Hindlimb muscle (tissue), 1 donor: ENCODE measurements at regions not wholly inside any gene's neighbourhood (a gene's known extent, or its start where the extent isn't known, plus 50 kb on each side); places are given as distances from the start of the nearest gene placed in this dataset.

Experiments
- DNase-seq: peaks from one replicate; pipeline ENCODE4 v3.0.0-alpha.2; 2013

DNA sequence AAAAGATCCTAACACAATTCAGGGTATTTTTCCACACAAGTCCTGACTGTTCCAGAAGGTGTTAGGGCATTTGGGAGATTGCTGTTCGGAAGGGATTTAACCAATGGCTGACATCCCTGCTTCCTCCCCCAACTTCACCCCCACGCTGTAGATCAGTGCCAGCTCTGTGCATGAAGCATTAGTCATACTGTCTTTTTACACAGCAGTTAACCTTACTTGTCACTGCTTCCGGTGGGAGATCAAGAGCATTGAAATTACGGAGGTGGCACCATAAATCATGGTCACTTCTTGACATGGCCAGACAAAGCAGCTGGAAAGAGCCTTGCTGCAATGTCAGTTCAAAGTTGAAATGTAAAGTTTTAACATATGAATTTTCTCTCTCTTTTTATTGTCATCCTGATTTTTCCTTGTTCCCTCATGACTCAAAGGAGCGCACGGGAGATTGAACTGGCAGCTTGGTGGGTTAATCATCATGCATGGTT is 70.2 kb downstream of the HRH4 start:
- no peak for DNase-seq

DNA sequence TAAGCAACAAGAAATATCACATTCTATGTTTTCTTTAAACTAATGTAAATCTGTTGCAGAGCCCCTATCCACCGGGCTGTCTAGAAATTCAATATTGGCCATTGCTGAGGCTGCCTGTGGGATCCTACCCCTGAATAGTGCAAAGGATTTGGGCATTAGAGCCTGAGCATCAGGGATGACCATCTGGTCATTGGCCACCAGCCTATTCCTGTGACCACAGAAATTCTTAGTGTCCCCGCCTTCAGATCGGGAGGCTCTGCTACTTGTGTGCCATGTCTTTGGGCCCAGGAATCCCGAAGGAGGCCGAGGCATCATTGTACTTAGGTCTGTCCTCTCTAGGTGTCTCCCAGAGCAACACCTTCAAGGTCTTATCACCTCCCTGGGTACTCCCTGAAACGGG is 73.8 kb downstream of the HRH4 start:
- DNase-seq, result no peak

DNA sequence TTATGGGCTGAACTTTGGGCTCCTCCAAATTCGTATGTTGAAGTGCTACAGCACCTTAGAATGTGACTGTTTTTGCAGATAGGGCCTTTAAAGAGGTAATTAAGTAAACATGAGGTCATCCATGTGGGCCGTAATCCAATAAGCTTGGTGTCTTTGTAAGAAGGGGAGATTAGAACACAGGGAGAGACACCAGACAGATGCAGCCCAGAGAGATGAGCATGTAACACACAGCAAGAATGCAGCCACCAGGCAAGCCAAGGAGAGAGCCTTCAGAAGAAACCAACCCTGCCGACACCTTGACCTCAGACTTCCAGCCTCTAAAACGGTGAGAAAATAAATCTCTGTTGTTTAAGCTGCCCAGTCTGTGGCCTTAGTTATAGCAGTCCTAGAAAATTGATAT is 74.3 kb downstream of the HRH4 start:
- no peak for DNase-seq

GRCh38 chr18:24535527-24536295 is 75.3 kb downstream of the HRH4 start:
- DNase-seq, result peak; percentile 60

DNA sequence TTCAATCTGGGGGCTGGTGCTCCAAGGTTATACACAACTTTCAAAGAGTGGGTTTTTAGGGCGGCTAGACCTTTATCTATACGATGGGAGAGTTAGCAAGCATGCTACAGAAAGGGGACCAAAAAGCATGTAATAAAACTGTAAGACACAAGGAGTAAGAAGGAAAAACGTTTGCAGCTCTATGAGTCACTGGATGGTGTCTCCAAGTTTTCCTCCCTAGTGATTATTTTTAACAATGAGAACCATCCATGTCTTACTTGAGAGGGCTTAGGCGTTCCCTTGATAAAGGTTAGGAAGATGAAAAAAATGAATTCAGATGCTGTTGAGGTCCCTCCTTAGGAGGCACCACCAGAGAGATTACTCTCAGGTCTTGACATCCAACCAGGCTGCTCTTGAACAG is 75.9 kb downstream of the HRH4 start:
- DNase-seq, result no peak

- no peak for DNase-seq
These were observed 76.4 kb downstream of the HRH4 start for GRCh38 chr18:24536834-24537233.

DNA sequence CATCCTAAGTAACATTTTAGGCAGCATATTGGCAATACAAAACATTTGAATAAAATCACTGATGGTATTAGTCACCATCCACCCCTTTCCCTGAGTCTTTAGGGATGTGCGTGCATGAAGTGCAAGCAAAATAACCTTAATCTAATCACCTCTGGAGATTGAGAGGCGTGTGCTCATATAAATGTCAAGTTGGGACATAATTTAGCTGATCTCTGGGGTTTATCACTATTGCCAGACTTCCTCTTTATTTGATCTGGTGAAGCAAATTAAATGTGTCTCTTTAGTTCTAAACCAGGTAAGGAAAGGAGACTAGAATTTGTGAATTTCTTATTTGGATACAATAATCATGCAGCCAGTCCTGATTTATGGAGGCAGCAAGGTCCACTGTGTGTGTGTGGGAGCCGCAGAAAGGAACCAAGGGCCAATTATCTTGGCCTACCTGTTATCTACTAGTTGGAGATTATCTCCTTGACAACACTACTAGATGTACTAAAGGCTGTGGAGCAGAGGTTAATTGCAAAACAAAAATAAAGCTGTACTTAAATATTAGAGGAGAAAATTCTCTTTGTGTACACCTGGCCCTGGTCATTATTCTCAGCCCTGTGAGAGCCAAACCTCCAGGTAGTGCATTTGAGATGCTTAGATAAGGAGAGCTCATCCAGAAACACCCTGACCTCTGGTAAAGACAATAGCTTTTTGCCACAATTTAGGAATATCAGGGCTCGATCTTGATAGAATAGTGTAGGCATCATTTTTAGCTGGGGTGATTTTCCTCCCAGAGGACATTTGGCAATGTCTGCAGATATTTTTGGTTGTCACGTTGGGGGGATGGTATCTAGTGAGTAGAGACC is 78.2 kb downstream of the HRH4 start:
- no peak for DNase-seq

DNA sequence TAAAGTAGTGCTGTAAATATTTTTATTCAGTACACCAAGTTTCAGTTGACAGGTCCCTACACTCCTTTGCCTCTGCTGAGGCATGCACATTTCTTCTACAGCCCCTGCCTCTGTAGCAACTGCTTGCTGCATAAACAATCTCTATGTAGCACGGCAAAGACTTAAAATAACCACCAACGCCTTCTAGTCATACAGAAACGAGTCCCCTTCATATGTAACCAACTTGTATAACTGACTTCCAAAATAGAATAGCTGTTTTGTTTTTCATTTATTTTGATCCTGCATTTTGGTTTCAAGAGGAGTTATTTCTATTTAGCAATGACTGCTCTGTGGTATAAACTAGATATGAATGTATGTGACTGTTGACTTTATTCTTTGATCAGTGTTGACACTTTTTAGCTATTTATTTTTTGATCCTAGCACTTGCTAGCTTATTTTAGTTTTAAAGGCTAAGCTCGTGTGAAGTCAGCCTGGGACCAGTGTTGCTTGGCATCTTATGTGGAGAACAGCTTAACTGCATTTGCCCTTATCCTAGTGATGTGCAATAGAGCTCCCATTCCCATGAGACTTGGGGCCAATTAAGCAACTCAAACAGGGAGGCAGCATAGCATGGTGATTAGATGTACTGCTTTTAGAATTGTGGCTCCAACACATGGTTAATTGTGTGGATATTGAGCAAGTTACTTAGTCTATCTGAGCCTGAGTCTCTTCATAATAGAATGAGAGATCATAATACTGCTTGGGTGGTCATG is 79.6 kb downstream of the HRH4 start:
- no peak for DNase-seq

- DNase-seq, result no peak
These were observed 80.5 kb downstream of the HRH4 start for GRCh38 chr18:24540896-24541295.

DNA sequence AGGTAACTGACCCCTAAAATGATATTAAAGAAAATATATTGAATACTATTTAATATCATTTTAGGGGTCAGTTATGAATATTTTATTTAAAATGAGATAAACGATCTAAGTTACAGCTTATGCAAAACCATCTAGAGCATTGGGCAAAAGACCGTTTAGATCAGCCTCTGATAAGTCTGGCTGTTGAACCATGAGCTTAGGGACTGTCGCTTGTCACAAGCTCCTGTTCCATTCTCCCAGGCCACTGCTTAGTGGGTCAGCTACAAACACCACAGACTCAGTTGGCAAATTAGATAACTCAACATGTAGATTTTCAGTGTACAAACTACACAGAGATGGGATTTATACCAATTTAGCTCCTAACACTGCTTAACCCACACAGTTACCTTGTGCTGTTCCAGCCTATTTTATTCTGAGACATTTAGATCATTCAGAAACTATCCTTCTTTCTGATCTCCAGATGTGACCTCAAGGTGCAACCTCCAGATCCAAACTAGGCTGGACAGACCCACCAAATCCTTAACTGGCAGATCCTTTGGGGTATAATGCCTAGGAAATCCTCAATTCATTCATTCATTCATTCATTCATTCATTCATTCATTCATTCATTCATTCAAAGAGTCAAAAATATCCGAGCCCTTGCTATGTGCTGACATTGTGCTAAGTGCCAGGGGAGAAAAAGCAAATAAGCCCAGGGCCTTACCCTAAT is 82.8 kb downstream of the HRH4 start:
- DNase-seq, result no peak

- DNase-seq, result peak; percentile 63
These were observed 83.5 kb downstream of the HRH4 start for GRCh38 chr18:24543795-24544498.

GRCh38 chr18:24544949-24545348 is 84.5 kb downstream of the HRH4 start:
- DNase-seq, result no peak

DNA sequence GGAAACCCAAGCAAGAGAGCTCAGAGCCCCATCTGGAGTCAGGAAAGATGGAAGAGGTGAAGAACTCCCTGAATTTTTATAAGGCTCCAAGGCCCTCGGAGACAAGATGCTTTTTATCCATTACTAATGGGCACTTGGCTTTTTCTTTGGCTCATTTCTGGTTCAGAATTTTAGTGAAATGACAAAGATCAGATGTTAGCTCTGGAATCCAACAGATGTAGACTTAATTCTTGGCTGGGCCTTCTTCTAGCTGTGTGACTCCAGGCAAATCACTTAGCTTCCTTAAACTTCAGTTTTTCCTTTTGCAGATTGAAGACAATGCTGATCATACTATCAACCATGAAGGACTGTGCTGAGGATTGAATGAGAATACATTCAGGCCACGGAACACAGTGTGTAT is 85.2 kb downstream of the HRH4 start:
- DNase-seq, result no peak

DNA sequence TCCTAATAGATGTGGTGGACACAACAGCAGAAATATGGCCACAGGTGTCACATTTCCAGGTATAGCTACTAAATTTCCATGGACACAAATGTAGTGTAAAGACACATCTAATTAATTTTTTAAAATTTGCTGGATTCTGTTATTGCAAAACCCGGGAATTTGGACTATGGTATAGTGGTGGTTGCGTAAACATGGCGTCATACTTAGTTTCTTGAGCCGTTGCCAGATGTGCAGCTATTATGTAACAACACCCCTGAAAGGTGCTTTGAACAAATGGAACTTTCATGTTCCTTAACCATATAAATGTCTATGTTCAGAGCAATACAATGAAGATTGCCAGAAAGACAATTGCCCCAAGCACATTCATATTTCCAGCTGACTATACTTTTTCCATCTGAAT is 85.9 kb downstream of the HRH4 start:
- DNase-seq, result no peak

GRCh38 chr18:24548583-24548982 is 88.1 kb downstream of the HRH4 start:
- no peak for DNase-seq

- no peak for DNase-seq
These were observed 91.8 kb downstream of the HRH4 start for GRCh38 chr18:24552218-24552617.

GRCh38 chr18:24553571-24554285 is 93.3 kb downstream of the HRH4 start:
- DNase-seq, result no peak

GRCh38 chr18:24558403-24558802 is 98.0 kb downstream of the HRH4 start:
- DNase-seq, result no peak

DNA sequence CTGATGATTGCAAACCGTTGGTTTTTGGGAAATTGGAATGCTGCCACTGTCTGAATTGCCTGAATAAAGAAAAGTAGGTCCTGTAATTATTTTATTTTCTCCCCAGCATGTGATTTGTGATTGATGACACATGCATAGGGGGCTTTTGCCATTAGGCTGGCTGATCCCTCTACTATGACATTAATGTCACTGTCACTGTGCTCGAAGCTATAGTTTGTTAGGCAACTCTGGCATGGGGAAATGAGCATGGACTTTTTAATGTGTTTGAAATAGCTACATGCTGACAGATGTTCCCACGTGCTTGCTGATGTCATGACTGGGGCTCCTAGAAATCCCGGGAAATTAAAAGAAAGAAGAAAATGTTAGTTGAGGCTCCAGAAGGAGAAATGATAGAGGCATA is 99.1 kb downstream of the HRH4 start:
- DNase-seq, result no peak

GRCh38 chr18:24560511-24560981 is 100.1 kb downstream of the HRH4 start:
- no peak for DNase-seq

DNA sequence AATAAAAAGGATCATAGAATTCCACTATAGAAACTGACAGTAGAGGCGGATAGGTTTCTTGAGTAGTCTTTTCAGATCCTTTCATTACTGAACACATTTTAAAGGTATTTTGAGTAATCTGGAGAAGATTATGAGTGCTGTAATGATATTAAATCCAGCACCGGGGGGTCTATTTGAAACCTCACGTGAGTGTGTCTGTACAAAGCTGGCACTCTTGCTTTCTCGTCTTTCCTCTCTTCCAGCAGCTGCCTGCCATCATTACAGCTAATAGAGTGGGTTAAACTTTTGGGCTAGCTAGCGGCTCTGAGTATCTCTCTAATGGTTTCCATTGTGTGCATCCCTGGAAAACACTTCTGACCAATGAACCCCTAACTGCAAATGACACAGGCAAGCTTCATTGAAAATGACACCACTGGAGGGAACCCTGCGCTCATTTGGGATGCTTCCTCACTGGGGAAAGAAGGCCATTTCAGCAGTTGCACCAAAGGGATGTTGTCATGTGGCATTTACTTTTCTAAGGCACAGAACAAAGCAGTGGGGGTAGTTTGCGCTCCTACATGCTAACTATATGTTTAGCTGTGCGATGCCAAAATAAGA is 101.0 kb downstream of the HRH4 start:
- DNase-seq, result no peak
